GM12878 (cell line): ENCODE measurements at regions not wholly inside any gene's neighbourhood (a gene's known extent, or its start where the extent isn't known, plus 50 kb on each side); places are given as distances from the start of the nearest gene placed in this dataset.

Experiments used
- ATAC-seq: fragments of 200-7000 bp; cut with Tn5 transposase; 3 replicates; pipeline ENCODE4 v1.9.1; 2020; ENCODE audit warnings: mild to moderate bottlenecking, moderate library complexity
- BruUV-seq: library from RNA; stranded (reverse); fragments of 400-500 nt; replicated peaks from 2 replicates; lab custom pipeline; 2021; lab: Mats Ljungman, UMichigan
- CTCF ChIA-PET: fragments of 300-600 bp; sonication (Branson Sonifier 250); formaldehyde crosslinking; extraction: SDS; loops from one replicate; lab custom pipeline; 2021; ENCODE audit warnings: inconsistent platforms; lab: Yijun Ruan, JAX
- POLR2A ChIA-PET: fragments of 350-600 bp; formaldehyde crosslinking; extraction: SDS; loops from one replicate; lab custom pipeline; 2021; ENCODE audit warnings: inconsistent platforms; lab: Charles Lee
- RAD21 ChIA-PET: fragments of 300-600 bp; sonication (Branson Sonifier 250); formaldehyde crosslinking; loops from one replicate; lab custom pipeline; 2023; ENCODE audit warnings: antibody characterized with exemption; ENCODE audit not compliant: unreplicated experiment; lab: Charles Lee
- SMC1A ChIA-PET: fragments of 300-600 bp; sonication (Branson Sonifier 250); formaldehyde crosslinking; loops from one replicate; lab custom pipeline; 2023; ENCODE audit not compliant: unreplicated experiment, uncharacterized antibody; lab: Charles Lee
- DNase-seq: peaks from one replicate; pipeline ENCODE4 v3.0.0-alpha.2; 2011; ENCODE audit warnings: low read depth, low spot score
- FAIRE-seq: peaks from 3 replicates; lab custom pipeline; 2011; peaks lifted over from hg19 to GRCh38; lab: Jason Lieb, UNC
- H2AFZ ChIP-seq: 2 replicates; pipeline ENCODE4 v1.6.0; 2011; ENCODE audit warnings: low read depth, low read length, control low read depth; ENCODE audit not compliant: control insufficient read depth
- H3K27ac ChIP-seq: 2 replicates; pipeline ENCODE4 v1.5.1; 2011; ENCODE audit warnings: control low read depth; ENCODE audit not compliant: control insufficient read depth, insufficient read depth
- H3K27me3 ChIP-seq, 2 experiments: replicated peaks in 1 of 2; 2 replicates each; pipeline versions ENCODE4 v1.6.0 to v1.6.1; 2011; ENCODE audit warnings: low read length in 1 of 2; ENCODE audit not compliant: control insufficient read depth in 2 of 2, insufficient read depth in 2 of 2
- H3K36me3 ChIP-seq, 2 experiments: 2 replicates each; pipeline ENCODE4 v1.5.1; 2011; ENCODE audit warnings: low read length in 1 of 2; ENCODE audit not compliant: control insufficient read depth in 2 of 2, insufficient read depth in 2 of 2
- H3K4me1 ChIP-seq: 2 replicates; pipeline ENCODE4 v1.6.1; 2011; ENCODE audit warnings: mild to moderate bottlenecking, low read length, moderate library complexity, mixed read lengths; ENCODE audit not compliant: control insufficient read depth, insufficient read depth
- H3K4me2 ChIP-seq: 2 replicates; pipeline ENCODE4 v1.6.0; 2011; ENCODE audit warnings: control low read depth; ENCODE audit not compliant: control insufficient read depth, insufficient read depth
- H3K4me3 ChIP-seq: fragments of 200-600 bp; sonication (generic); 2 replicates; pipeline ENCODE4 v1.5.1; 2016
- H3K79me2 ChIP-seq: 2 replicates; pipeline ENCODE4 v1.6.0; 2011; ENCODE audit warnings: low read length; ENCODE audit not compliant: control insufficient read depth, insufficient read depth
- H3K9ac ChIP-seq: 2 replicates; pipeline ENCODE4 v1.8.0; 2011; ENCODE audit warnings: low read length, control low read depth, mixed read lengths; ENCODE audit not compliant: control insufficient read depth, insufficient read depth
- H3K9me3 ChIP-seq: replicated peaks from 3 replicates; pipeline ENCODE4 v1.5.1; 2011; ENCODE audit warnings: mild to moderate bottlenecking, low read length; ENCODE audit not compliant: control insufficient read depth, insufficient read depth
- H4K20me1 ChIP-seq: 2 replicates; pipeline ENCODE4 v1.6.0; 2011; ENCODE audit not compliant: control insufficient read depth, insufficient read depth
- GABPA ChIP-seq: IDR thresholded peaks from 2 replicates; pipeline ENCODE4 v1.6.1; 2014; ENCODE audit warnings: antibody characterized with exemption, low read depth, mild to moderate bottlenecking, inconsistent platforms
- IRF5 ChIP-seq: fragments of 450-650 bp; IDR thresholded peaks from 2 replicates; pipeline ENCODE4 v1.6.1; 2017; ENCODE audit warnings: borderline replicate concordance
- MTA2 ChIP-seq: fragments of 450-650 bp; IDR thresholded peaks from 2 replicates; pipeline ENCODE4 v1.6.1; 2016; ENCODE audit warnings: low read depth, mild to moderate bottlenecking, moderate library complexity
- MYC ChIP-seq: IDR thresholded peaks from 2 replicates; pipeline ENCODE4 v1.6.1; 2011; ENCODE audit warnings: mild to moderate bottlenecking, low read length, moderate library complexity, inconsistent platforms; ENCODE audit not compliant: insufficient read depth, insufficient replicate concordance, insufficient read length, severe bottlenecking
- NBN ChIP-seq: fragments of 450-650 bp; IDR thresholded peaks from 2 replicates; pipeline ENCODE4 v1.6.1; 2016
- NR2C2 ChIP-seq: IDR thresholded peaks from 2 replicates; pipeline ENCODE4 v1.6.1; 2011; ENCODE audit warnings: borderline replicate concordance, low read depth; ENCODE audit not compliant: control insufficient read depth, insufficient read length
- PBX3 ChIP-seq: IDR thresholded peaks from 2 replicates; pipeline ENCODE4 v1.6.1; 2011; ENCODE audit warnings: mild to moderate bottlenecking, low read depth, low read length, moderate library complexity; ENCODE audit not compliant: insufficient replicate concordance
- POLR2AphosphoS5 ChIP-seq: IDR thresholded peaks from 2 replicates; pipeline ENCODE4 v1.6.1; 2011; ENCODE audit warnings: mild to moderate bottlenecking, low read length, inconsistent platforms
- POU2F2 ChIP-seq: IDR thresholded peaks from 3 replicates; pipeline ENCODE4 v1.6.1; 2011; ENCODE audit warnings: low read depth, mild to moderate bottlenecking, low read length, borderline replicate concordance
- RAD51 ChIP-seq: fragments of 450-650 bp; IDR thresholded peaks from 2 replicates; pipeline ENCODE4 v1.6.1; 2016; ENCODE audit warnings: moderate library complexity, mild to moderate bottlenecking, inconsistent platforms
- RELB ChIP-seq: fragments of 450-650 bp; IDR thresholded peaks from 2 replicates; pipeline ENCODE4 v1.6.1; 2017; ENCODE audit warnings: low read depth, mild to moderate bottlenecking, moderate library complexity
- SP1 ChIP-seq: IDR thresholded peaks from one replicate; pipeline ENCODE4 v1.6.1; 2011; ENCODE audit warnings: low read depth, low read length
- ZNF217 ChIP-seq: fragments of 450-650 bp; IDR thresholded peaks from 2 replicates; pipeline ENCODE4 v1.6.1; 2017; ENCODE audit warnings: antibody characterized with exemption, mild to moderate bottlenecking
- WGBS: methylation state at CpG from one replicate; pipeline ENCODE4 v1.1.6; 2016; ENCODE audit warnings: low lambda C conversion rate; ENCODE audit not compliant: insufficient replicate concordance, insufficient coverage; ENCODE audit errors: missing lambda C conversion rate; 5-methylcytosine and 5-hydroxymethylcytosine counted together
- in situ Hi-C: fragments of 300-500 bp; cut with MboI; formaldehyde crosslinking; loops from 9 replicates; pipeline ENCODE4 v1.14.3; 2018; ENCODE audit warnings: mixed read lengths
- intact Hi-C: fragments of 100-400 bp; cut with micrococcal nuclease; formaldehyde crosslinking; loops from one replicate; pipeline ENCODE4 v1.14.2; 2022; ENCODE audit not compliant: unreplicated experiment

- no peak overlapping the region for H3K4me2 ChIP-seq
- no peak overlapping the region for H2AFZ ChIP-seq
- no peaks in the 10 kb centered on the region for H3K9me3 ChIP-seq
- no peak overlapping the region for H3K4me3 ChIP-seq
- no peaks in the 10 kb centered on the region for H4K20me1 ChIP-seq
- no peaks in the 10 kb centered on the region for H3K4me1 ChIP-seq
- intact Hi-C loops (no loop called here), in situ Hi-C loops (no loop called here)
- H3K79me2 ChIP-seq = no peaks in the 10 kb centered on the region
- no peak for ATAC-seq
- no peak for DNase-seq
- no TSS peak for BruUV-seq
- no peaks in the 10 kb centered on the region for H3K36me3 ChIP-seq
- H3K9ac ChIP-seq = no peak overlapping the region
- no peak for FAIRE-seq
- no peak for TF ChIP-seq RAD51
- no peak for TF ChIP-seq MYC
- TF ChIP-seq NR2C2 = no peak
- no peak for TF ChIP-seq ZNF217
- TF ChIP-seq IRF5 = no peak
- no peak for TF ChIP-seq SP1
- no peak for TF ChIP-seq NBN
- ChIA-PET RAD21 (no interaction called here), SMC1A (interaction anchor here (1.0 to 1.8 kb wide), 2 partner anchors 13 to 32 kb away, joined by 3 read pairs; no protein-coding TSS in a partner anchor), POLR2A (no interaction called here), CTCF (interaction anchor here (0.6 kb wide), 1 partner anchor 1330 kb away, joined by 3 read pairs; no protein-coding TSS in a partner anchor)
- 8% methylated on average over 2 of the region's 2 CpGs for WGBS
- no peaks in the 10 kb centered on the region for H3K27me3 ChIP-seq
- H3K27ac ChIP-seq = no peak overlapping the region
Observed at GRCh38 chr2:226317970-226318369, 481.6 kb downstream of the IRS1 start.

DNA sequence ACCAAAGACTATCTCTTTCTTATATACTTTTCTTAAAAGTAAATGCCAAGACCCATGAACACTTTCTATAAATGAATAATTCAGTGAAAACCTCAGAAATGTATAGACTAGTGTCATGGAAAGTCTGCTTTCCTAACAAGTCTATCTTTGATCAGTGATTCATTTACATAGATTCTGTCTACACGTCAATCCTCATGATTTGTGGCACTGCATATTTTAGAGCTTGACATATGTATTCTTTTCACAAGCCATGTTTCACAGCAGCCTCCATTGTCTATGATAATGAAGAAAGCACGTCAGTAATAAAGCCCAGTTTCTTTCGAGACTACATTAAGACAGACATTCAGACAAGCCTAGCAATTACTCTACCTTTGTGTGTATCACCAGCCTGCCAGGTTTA is 486.6 kb downstream of the IRS1 start:
- in situ Hi-C loops = no loop called here
- POLR2A ChIA-PET = interaction anchor here (0.6 kb wide), 1 partner anchor 549 kb away, joined by 3 read pairs; no protein-coding TSS in a partner anchor
- 23% methylated on average over 3 of the region's 3 CpGs for WGBS
- TF ChIP-seq MTA2 (no peak), PBX3 (no peak), GABPA (no peak), POU2F2 (no peak), RELB (no peak), POLR2AphosphoS5 (no peak)

More for the DNA sequence above, 486.6 kb downstream of the IRS1 start:
- RAD21 ChIA-PET = no interaction called here
- Histone ChIP-seq H2AFZ (no peak overlapping the region), H3K4me2 (no peak overlapping the region), H4K20me1 (no peaks in the 10 kb centered on the region), H3K9me3 (no peaks in the 10 kb centered on the region), H3K4me3 (no peak overlapping the region), H3K36me3 (no peaks in the 10 kb centered on the region), H3K79me2 (no peaks in the 10 kb centered on the region), H3K4me1 (no peaks in the 10 kb centered on the region), H3K27ac (no peak overlapping the region), H3K9ac (no peak overlapping the region), H3K27me3 (no peaks in the 10 kb centered on the region)
- CTCF ChIA-PET = no interaction called here
- SMC1A ChIA-PET = interaction anchor here (0.8 to 1.4 kb wide), 3 partner anchors 8 to 11 kb away, joined by 3 to 4 read pairs (median 3); no protein-coding TSS in a partner anchor
- ATAC-seq = no peak; the same call in 2 of the 3 replicates
- no peak for DNase-seq
- intact Hi-C loops = no loop called here
- no TSS peak for BruUV-seq
- no peak for FAIRE-seq
